Pulmonary artery endothelial cell (primary cell): ENCODE measurements at regions not wholly inside any gene's neighbourhood (a gene's known extent, or its start where the extent isn't known, plus 50 kb on each side); places are given as distances from the start of the nearest gene placed in this dataset.
"Not testable (repeated sequence)": the region's sequence is repeated elsewhere in the genome, so short reads cannot be mapped to it uniquely, and the experiment has no call there.

Experiments used
- DNase-seq: peaks from one replicate; pipeline ENCODE4 v3.0.0-alpha.2; 2011; ENCODE audit warnings: low read depth, low spot score

- no peak for DNase-seq
Observed at GRCh38 chr5:163260961-163261360, 176.4 kb upstream of the CCNG1 start.

GRCh38 chr5:163261647-163262269 lies 175.6 kb upstream of the CCNG1 start:
- DNase-seq: no peak

- not testable (repeated sequence) for DNase-seq
Observed at GRCh38 chr5:163266249-163266648, 171.1 kb upstream of the CCNG1 start.

DNA sequence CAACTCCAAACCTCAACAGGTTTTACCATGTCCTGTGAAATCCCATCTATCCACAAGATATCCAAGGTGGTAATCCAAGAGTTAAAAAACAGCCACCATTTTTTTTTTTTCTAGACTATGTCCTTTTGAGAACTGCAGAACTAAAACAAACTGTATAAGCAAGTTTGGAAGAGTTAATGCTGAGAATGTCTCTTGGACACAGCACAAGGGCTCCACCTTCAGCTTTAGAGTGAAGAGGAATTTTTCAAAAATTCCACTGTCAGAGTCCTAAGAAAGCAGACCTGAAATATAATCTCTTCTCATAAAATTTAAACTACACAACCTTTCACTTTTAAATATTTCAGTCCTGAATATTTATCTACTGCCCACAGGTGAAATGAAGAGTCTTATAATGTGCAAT lies 167.8 kb upstream of the CCNG1 start:
- no peak for DNase-seq

GRCh38 chr5:163276466-163276865 lies 160.9 kb upstream of the CCNG1 start:
- no peak for DNase-seq

GRCh38 chr5:163280897-163281296 lies 156.5 kb upstream of the CCNG1 start:
- DNase-seq: not testable (repeated sequence)

DNA sequence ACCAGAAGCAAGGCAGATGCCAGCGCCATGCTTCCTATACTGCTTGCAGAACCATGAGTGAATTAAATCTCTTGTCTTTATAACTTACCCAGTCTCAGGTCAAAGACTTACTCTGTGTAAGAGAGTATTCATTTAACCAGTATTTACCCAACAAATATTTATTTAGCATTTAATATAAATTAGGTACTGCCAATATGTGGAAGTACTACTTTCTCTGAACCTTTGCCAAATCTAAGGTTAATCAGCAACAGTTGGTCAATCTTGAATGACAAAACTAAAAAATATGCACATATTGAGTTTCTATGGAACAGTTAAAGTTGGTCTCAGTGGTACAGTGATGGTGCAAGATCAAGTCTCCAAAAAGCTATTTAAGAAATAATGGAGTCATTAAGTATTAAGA lies 155.9 kb upstream of the CCNG1 start:
- DNase-seq: no peak

GRCh38 chr5:163293836-163294235 lies 143.6 kb upstream of the CCNG1 start:
- no peak for DNase-seq

DNA sequence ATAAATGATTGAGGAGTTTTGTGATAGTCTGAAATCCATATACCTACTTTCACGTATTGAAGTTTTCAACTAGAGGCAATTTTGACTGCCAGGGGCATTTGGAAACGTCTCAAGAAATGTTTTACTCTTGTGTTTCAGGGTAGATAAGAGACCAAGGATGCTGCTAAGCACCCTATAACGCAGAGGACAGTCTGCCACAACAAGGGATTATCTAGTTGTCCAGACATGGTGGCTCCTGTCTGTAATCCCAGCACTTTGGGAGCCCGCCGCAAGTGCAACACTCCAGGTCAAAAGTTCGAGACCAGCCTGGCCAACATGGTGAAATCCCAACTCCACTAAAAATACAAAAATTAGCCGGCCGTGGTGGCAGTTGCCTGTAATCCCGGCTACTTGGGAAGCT lies 133.7 kb upstream of the CCNG1 start:
- DNase-seq: no peak

- DNase-seq: no peak
Observed at GRCh38 chr5:163305655-163306054, 131.7 kb upstream of the CCNG1 start.

DNA sequence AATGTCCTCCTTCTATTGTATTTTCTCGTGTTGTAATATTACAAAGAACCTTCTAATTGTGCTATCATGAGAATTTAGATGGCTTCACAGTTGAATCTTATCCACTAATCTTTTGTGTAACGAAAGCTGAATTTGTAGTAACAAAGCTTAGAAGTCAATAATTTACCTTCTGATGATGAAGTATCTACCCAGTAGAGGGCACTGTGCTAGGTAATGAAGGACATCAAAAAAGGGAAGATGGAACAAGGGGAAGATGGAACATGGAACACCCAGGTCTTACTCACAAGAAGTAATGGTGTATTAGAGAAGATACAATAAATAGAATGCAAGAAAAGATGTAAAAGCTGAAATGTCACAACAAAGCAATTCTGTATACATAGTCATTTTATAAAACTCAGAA lies 131.0 kb upstream of the CCNG1 start:
- DNase-seq: no peak

DNA sequence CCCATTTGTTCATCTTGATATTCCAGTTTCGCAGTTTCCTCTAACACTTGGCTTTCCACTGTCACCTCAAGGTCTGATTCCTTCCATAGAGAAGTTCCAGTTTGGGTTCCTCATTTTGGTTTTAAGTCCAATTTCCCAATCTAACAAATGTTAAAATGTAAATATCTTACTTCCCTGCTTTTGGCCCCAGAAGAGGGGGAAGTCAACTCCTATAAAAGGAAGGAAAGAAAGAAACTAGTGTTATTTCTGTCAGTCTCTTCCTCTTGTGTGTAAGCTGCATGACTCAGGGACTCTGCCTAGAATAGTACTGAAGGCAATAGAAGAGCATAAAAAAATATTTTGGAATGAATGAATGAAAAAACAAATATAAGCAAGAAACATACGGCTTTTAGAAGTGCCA lies 127.5 kb upstream of the CCNG1 start:
- no peak for DNase-seq

- no peak for DNase-seq
Observed at GRCh38 chr5:163310997-163311396, 126.4 kb upstream of the CCNG1 start.

DNA sequence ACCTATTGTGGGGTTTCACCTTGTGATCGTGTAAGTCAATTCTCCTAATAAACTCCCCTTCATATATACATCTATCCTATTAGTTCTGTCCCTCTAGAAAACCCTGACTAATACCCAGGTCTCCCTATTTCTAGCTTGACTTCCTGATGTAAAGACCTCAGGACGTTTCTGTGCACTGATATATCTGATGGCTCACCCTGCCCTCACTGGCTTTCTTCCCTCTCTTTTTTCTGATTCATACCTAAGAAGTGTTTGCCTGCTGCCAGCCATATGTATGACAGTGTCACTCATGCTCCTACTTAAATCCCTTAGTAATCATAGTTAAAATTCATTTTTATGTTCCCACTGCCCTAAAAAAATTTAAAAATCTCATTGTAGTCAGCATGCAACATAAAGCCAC lies 124.8 kb upstream of the CCNG1 start:
- no peak for DNase-seq

DNA sequence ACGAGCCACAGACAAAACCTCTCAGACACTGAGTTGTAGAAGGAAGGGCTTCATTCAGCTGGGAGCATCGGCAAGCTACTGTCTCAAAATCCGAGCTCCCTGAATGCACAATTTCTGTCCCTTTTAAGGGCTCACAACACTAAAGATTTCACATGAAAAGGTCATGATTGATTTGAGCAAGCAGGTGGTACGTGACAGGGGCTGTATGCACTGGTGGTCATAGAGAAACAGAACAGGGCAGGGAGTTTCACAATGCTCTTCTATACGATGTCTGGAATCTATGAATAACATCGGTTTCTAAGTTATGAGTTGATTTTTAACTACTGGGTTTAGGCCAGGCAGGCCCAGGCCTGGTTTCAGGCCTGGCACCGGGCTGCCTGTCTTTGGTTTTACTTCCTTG lies 124.3 kb upstream of the CCNG1 start:
- not testable (repeated sequence) for DNase-seq

GRCh38 chr5:163316374-163316773 lies 121.0 kb upstream of the CCNG1 start:
- not testable (repeated sequence) for DNase-seq

GRCh38 chr5:163318707-163319106 lies 118.7 kb upstream of the CCNG1 start:
- DNase-seq: no peak

GRCh38 chr5:163321511-163321910 lies 115.9 kb upstream of the CCNG1 start:
- DNase-seq: no peak

- no peak for DNase-seq
Observed at GRCh38 chr5:163330723-163331668, 106.4 kb upstream of the CCNG1 start.

- not testable (repeated sequence) for DNase-seq
Observed at GRCh38 chr5:163336074-163336473, 101.3 kb upstream of the CCNG1 start.

DNA sequence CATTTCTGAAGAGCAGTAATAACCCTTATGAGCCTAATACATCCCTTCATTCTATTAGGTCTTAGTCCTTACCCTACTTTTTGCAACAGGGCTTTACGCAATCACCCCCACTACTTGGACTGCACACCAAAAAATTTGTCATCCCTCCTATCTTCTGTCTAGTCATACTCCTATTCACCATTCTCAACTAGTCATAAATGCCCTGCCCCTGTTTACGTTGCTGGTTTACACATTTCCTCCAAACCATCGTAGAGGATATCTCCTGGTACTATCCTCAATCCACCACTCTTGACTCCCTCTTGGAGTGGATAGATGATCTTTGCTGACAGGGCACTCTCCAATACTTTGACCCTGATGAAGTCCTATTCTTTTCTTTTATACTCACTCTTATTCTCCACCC lies 98.2 kb upstream of the CCNG1 start:
- DNase-seq: no peak

DNA sequence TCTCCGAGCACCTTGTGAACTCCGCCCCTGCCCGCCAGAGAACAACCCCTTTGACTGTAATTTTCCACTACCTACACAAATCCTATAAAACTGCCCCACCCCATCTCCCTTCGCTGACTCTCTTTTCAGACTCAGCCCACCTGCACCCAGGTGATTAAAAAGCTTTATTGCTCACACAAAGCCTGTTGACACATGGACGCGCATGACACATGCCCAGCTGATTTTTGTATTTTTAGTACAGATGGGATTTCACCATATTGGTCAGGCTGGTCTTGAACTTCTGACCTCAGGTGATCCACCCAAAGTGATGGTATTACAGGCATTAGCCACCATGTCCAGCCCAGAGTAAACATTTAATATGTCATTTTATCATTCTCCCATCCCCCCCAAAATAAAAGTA lies 97.0 kb upstream of the CCNG1 start:
- DNase-seq: not testable (repeated sequence)

GRCh38 chr5:163342306-163342705 lies 95.1 kb upstream of the CCNG1 start:
- no peak for DNase-seq
